Stomach (tissue), 4 donors: ENCODE measurements at regions not wholly inside any gene's neighbourhood (a gene's known extent, or its start where the extent isn't known, plus 50 kb on each side); places are given as distances from the start of the nearest gene placed in this dataset.
"Not testable (repeated sequence)": the region's sequence is repeated elsewhere in the genome, so short reads cannot be mapped to it uniquely, and the experiment has no call there.

Source experiments
- CTCF ChIP-seq, 7 experiments: fragments of 450-650 bp in 4 of 7; fragments of 200-600 bp in 3 of 7; sonication (generic) in 3 of 7; IDR thresholded peaks; one replicate each; pipeline ENCODE4 v1.5.1; 2016 to 2019; ENCODE audit warnings: antibody characterized with exemption in 7 of 7, control low read depth in 2 of 7, mild to moderate bottlenecking in 1 of 7
- EP300 ChIP-seq: sonication (generic); formaldehyde crosslinking; IDR thresholded peaks from one replicate; pipeline ENCODE4 v1.6.1; 2017; ENCODE audit warnings: antibody characterized with exemption
- POLR2AphosphoS5 ChIP-seq, 3 donors: sonication (generic); formaldehyde crosslinking; IDR thresholded peaks; one replicate each; pipeline ENCODE4 v1.6.1; 2016; ENCODE audit warnings: antibody characterized with exemption in 3 of 3

DNA sequence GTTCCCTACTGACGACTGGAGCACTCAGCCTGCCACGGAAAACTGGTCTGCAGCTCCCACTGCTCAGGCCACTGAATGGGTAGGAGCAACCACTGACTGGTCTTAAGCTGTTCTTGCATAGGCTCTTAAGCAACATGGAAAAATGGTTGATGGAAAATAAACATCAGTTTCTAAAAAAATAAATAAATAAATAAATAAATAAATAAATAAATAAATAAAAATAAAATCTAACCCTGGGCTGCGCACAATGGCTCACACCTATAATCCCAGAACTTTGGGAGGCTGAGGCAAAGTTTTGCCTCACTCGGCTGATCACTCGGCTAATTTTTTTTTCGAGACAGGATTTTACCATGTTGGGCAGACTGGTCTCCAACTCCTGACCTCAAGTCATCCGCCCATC is 102.0 kb upstream of the DUSP21 start:
- TF ChIP-seq CTCF (IDR thresholded peaks at IDR 0.05); EP300; POLR2AphosphoS5 (IDR thresholded peaks at IDR 0.05): not testable (repeated sequence)
